Astrocyte (in vitro differentiated cells and primary cell): ENCODE measurements at regions not wholly inside any gene's neighbourhood (a gene's known extent, or its start where the extent isn't known, plus 50 kb on each side); places are given as distances from the start of the nearest gene placed in this dataset.

Source experiments
- DNase-seq: peaks from one replicate; pipeline ENCODE4 v3.0.0-alpha.2; 2010; ENCODE audit warnings: low read depth
- FAIRE-seq: peaks from 2 replicates; lab custom pipeline; 2011; peaks lifted over from hg19 to GRCh38; lab: Jason Lieb, UNC
- H2AFZ ChIP-seq: 2 replicates; pipeline ENCODE4 v1.6.0; 2012; ENCODE audit warnings: low read depth, low read length, inconsistent platforms
- H3K27ac ChIP-seq: 2 replicates; pipeline ENCODE4 v1.5.1; 2011; ENCODE audit warnings: low read depth, low read length, inconsistent platforms
- H3K27me3 ChIP-seq: 2 replicates; pipeline ENCODE4 v1.6.0; 2011; ENCODE audit warnings: low read length, inconsistent platforms; ENCODE audit not compliant: insufficient read depth
- H3K36me3 ChIP-seq: 2 replicates; pipeline ENCODE4 v1.5.1; 2011; ENCODE audit warnings: low read length, inconsistent platforms; ENCODE audit not compliant: insufficient read depth
- H3K4me1 ChIP-seq: 2 replicates; pipeline ENCODE4 v1.5.1; 2011; ENCODE audit warnings: low read length, inconsistent platforms; ENCODE audit not compliant: insufficient read depth
- H3K4me2 ChIP-seq: 2 replicates; pipeline ENCODE4 v1.6.0; 2012; ENCODE audit warnings: low read length, inconsistent platforms
- H3K4me3 ChIP-seq: 2 replicates; pipeline ENCODE4 v1.5.1; 2011; ENCODE audit warnings: low read depth, mild to moderate bottlenecking, low read length, inconsistent platforms; ENCODE audit not compliant: insufficient read depth
- H3K79me2 ChIP-seq: 2 replicates; pipeline ENCODE4 v1.6.0; 2012; ENCODE audit warnings: mild to moderate bottlenecking, low read length, inconsistent platforms; ENCODE audit not compliant: insufficient read depth
- H3K9ac ChIP-seq: 2 replicates; pipeline ENCODE4 v1.6.0; 2012; ENCODE audit warnings: mild to moderate bottlenecking, low read length, inconsistent platforms
- H3K9me3 ChIP-seq: 2 replicates; pipeline ENCODE4 v1.5.1; 2012; ENCODE audit warnings: low read depth, mild to moderate bottlenecking, low read length, inconsistent platforms; ENCODE audit not compliant: insufficient read depth
- H4K20me1 ChIP-seq: 2 replicates; pipeline ENCODE4 v1.6.0; 2012; ENCODE audit warnings: low read length, inconsistent platforms; ENCODE audit not compliant: insufficient read depth
- H3K27ac Mint-ChIP-seq: one replicate; pipeline ENCODE4 v1.8.0; 2021; ENCODE audit warnings: mild to moderate bottlenecking, mixed read lengths; ENCODE audit not compliant: unreplicated experiment
- H3K27me3 Mint-ChIP-seq: one replicate; pipeline ENCODE4 v1.8.0; 2021; ENCODE audit warnings: low read depth, mixed read lengths; ENCODE audit not compliant: unreplicated experiment
- H3K36me3 Mint-ChIP-seq: one replicate; pipeline ENCODE4 v1.8.0; 2021; ENCODE audit warnings: low read depth, mixed read lengths; ENCODE audit not compliant: unreplicated experiment
- H3K4me1 Mint-ChIP-seq: one replicate; pipeline ENCODE4 v1.8.0; 2021; ENCODE audit warnings: low read depth, mixed read lengths; ENCODE audit not compliant: unreplicated experiment
- H3K4me3 Mint-ChIP-seq: one replicate; pipeline ENCODE4 v1.8.0; 2021; ENCODE audit warnings: mild to moderate bottlenecking, moderate library complexity, mixed read lengths; ENCODE audit not compliant: unreplicated experiment
- H3K9me3 Mint-ChIP-seq: one replicate; pipeline ENCODE4 v1.8.0; 2021; ENCODE audit warnings: mild to moderate bottlenecking, mixed read lengths; ENCODE audit not compliant: unreplicated experiment
- CTCF ChIP-seq: IDR thresholded peaks from 2 replicates; pipeline ENCODE4 v1.5.1; 2011; ENCODE audit warnings: low read depth, mild to moderate bottlenecking, inconsistent platforms, low read length, moderate library complexity; ENCODE audit not compliant: insufficient read depth
- EZH2 ChIP-seq: IDR thresholded peaks from 2 replicates; pipeline ENCODE4 v1.6.1; 2012; ENCODE audit warnings: mild to moderate bottlenecking, low read length, inconsistent platforms; ENCODE audit not compliant: insufficient read depth

GRCh38 chr2:22340716-22341115 is 1044.3 kb upstream of the KLHL29 start:
- no peaks in the 10 kb centered on the region for H3K27me3 ChIP-seq
- Mint-ChIP-seq H3K36me3 (no peaks in the 10 kb centered on the region), H3K4me1 (no peaks in the 10 kb centered on the region), H3K4me3 (no peak overlapping the region), H3K9me3 (no peaks in the 10 kb centered on the region), H3K27me3 (no peaks in the 10 kb centered on the region), H3K27ac (no peak overlapping the region)
- no peak overlapping the region for H3K4me3 ChIP-seq
- no peak overlapping the region for H2AFZ ChIP-seq
- no peak for TF ChIP-seq CTCF
- no peak for TF ChIP-seq EZH2
- FAIRE-seq (no peak), DNase-seq (no peak)
- H3K9me3 ChIP-seq: peaks cover 5% of the 10 kb centered on the region
- no peaks in the 10 kb centered on the region for H4K20me1 ChIP-seq
- H3K36me3 ChIP-seq: no peaks in the 10 kb centered on the region
- H3K9ac ChIP-seq: no peak overlapping the region
- no peak overlapping the region for H3K27ac ChIP-seq
- no peak overlapping the region for H3K4me2 ChIP-seq
- no peaks in the 10 kb centered on the region for H3K4me1 ChIP-seq
- no peaks in the 10 kb centered on the region for H3K79me2 ChIP-seq

GRCh38 chr2:22347306-22347705 is 1037.7 kb upstream of the KLHL29 start:
- no peak for FAIRE-seq
- H3K36me3 ChIP-seq: no peaks in the 10 kb centered on the region
- H3K4me1 ChIP-seq: no peaks in the 10 kb centered on the region
- H3K4me2 ChIP-seq: no peak overlapping the region
- no peak overlapping the region for H2AFZ ChIP-seq
- no peaks in the 10 kb centered on the region for H3K27me3 ChIP-seq
- Mint-ChIP-seq H3K36me3 (no peaks in the 10 kb centered on the region), H3K4me1 (no peaks in the 10 kb centered on the region), H3K9me3 (no peaks in the 10 kb centered on the region), H3K27ac (no peak overlapping the region), H3K4me3 (no peak overlapping the region), H3K27me3 (peaks cover 2% of the 10 kb centered on the region)
- H3K9ac ChIP-seq: no peak overlapping the region
- peaks cover 2% of the 10 kb centered on the region for H3K9me3 ChIP-seq
- H3K27ac ChIP-seq: no peak overlapping the region
- TF ChIP-seq CTCF: no peak
- no peak for TF ChIP-seq EZH2
- H4K20me1 ChIP-seq: no peaks in the 10 kb centered on the region
- no peak overlapping the region for H3K4me3 ChIP-seq
- no peak for DNase-seq
- no peaks in the 10 kb centered on the region for H3K79me2 ChIP-seq

GRCh38 chr2:22350621-22351020 is 1034.4 kb upstream of the KLHL29 start:
- TF ChIP-seq CTCF (no peak), EZH2 (no peak)
- Histone ChIP-seq H4K20me1 (no peaks in the 10 kb centered on the region), H3K4me2 (no peak overlapping the region), H2AFZ (no peak overlapping the region), H3K4me1 (no peaks in the 10 kb centered on the region), H3K9ac (no peak overlapping the region), H3K36me3 (no peaks in the 10 kb centered on the region), H3K79me2 (no peaks in the 10 kb centered on the region), H3K27ac (no peak overlapping the region), H3K27me3 (no peaks in the 10 kb centered on the region), H3K9me3 (no peaks in the 10 kb centered on the region), H3K4me3 (no peak overlapping the region)
- peaks cover 3% of the 10 kb centered on the region for H3K27me3 Mint-ChIP-seq
- DNase-seq: no peak
- H3K27ac Mint-ChIP-seq: no peak overlapping the region
- no peaks in the 10 kb centered on the region for H3K9me3 Mint-ChIP-seq
- H3K36me3 Mint-ChIP-seq: no peaks in the 10 kb centered on the region
- FAIRE-seq: no peak
- no peaks in the 10 kb centered on the region for H3K4me1 Mint-ChIP-seq
- no peak overlapping the region for H3K4me3 Mint-ChIP-seq
